HepG2 (cell line): ENCODE measurements at regions not wholly inside any gene's neighbourhood (a gene's known extent, or its start where the extent isn't known, plus 50 kb on each side); places are given as distances from the start of the nearest gene placed in this dataset.

Source experiments
- ATAC-seq: fragments of 200-7000 bp; cut with Tn5 transposase; 3 replicates; pipeline ENCODE4 v1.9.1; 2020; ENCODE audit warnings: mild to moderate bottlenecking, moderate library complexity
- BruUV-seq: library from RNA; stranded (reverse); fragments of 400-500 nt; replicated peaks from 2 replicates; lab custom pipeline; 2021; lab: Mats Ljungman, UMichigan
- CTCF ChIA-PET: fragments of 300-600 bp; formaldehyde crosslinking; extraction: SDS; loops from one replicate; lab custom pipeline; 2021; ENCODE audit warnings: low total read pairs, inconsistent platforms, low intra/inter-chr PET ratio; lab: Yijun Ruan, JAX
- POLR2A ChIA-PET: fragments of 350-600 bp; sonication (Branson Sonifier 250); formaldehyde crosslinking; loops from one replicate; lab custom pipeline; 2020; ENCODE audit warnings: antibody characterized with exemption, inconsistent platforms; lab: Yijun Ruan, JAX
- DNase-seq: peaks from one replicate; pipeline ENCODE4 v3.0.0-alpha.2; 2015; ENCODE audit warnings: low spot score
- FAIRE-seq: peaks from 3 replicates; lab custom pipeline; 2011; peaks lifted over from hg19 to GRCh38; lab: Jason Lieb, UNC
- H2AFZ ChIP-seq: one replicate; pipeline ENCODE4 v1.6.1; 2011; ENCODE audit warnings: low read length, inconsistent platforms
- H3K27ac ChIP-seq: fragments of 300-600 bp; 3 replicates; pipeline ENCODE4 v1.8.0; 2011; ENCODE audit warnings: mixed run types, mild to moderate bottlenecking, mixed read lengths, low read length, inconsistent platforms; ENCODE audit not compliant: insufficient read depth; ENCODE audit errors: extremely low read length
- H3K27me3 ChIP-seq, 2 experiments: fragments of 200-600 bp in 1 of 2; 2 replicates in 1 of 2; 3 replicates in 1 of 2; pipeline versions ENCODE4 v1.6.0 to v1.8.0; 2011; ENCODE audit warnings: low read length in 2 of 2, mild to moderate bottlenecking in 2 of 2, moderate library complexity in 2 of 2, inconsistent platforms in 1 of 2; ENCODE audit not compliant: insufficient read depth in 2 of 2, control insufficient read depth in 1 of 2
- H3K36me3 ChIP-seq, 2 experiments: fragments of 200-600 bp in 1 of 2; replicated peaks in 1 of 2; 2 replicates in 1 of 2; 3 replicates in 1 of 2; pipeline versions ENCODE4 v1.5.1 to v1.8.0; 2011; ENCODE audit warnings: low read length in 2 of 2, inconsistent platforms in 1 of 2; ENCODE audit not compliant: insufficient read depth in 2 of 2, control insufficient read depth in 1 of 2
- H3K4me1 ChIP-seq: 2 replicates; pipeline ENCODE4 v1.5.1; 2012; ENCODE audit warnings: low read length, inconsistent platforms; ENCODE audit not compliant: insufficient read depth
- H3K4me2 ChIP-seq: 2 replicates; pipeline ENCODE4 v1.6.0; 2011; ENCODE audit warnings: low read depth, low read length, inconsistent platforms
- H3K4me3 ChIP-seq, 3 experiments: fragments of 200-600 bp in 1 of 3; sonication (generic), shearing (Covaris generic) in 1 of 3; replicated peaks in 1 of 3; 2 replicates each; pipeline ENCODE4 v1.5.1; 2011 to 2016; ENCODE audit warnings: low read length in 3 of 3, inconsistent platforms in 2 of 3, low read depth in 2 of 3, mild to moderate bottlenecking in 2 of 3, control low read depth in 1 of 3, mixed read lengths in 1 of 3; ENCODE audit not compliant: insufficient read depth in 1 of 3
- H3K79me2 ChIP-seq: one replicate; pipeline ENCODE4 v1.6.1; 2011; ENCODE audit warnings: low read length, inconsistent platforms; ENCODE audit not compliant: insufficient read depth
- H3K9ac ChIP-seq: 2 replicates; pipeline ENCODE4 v1.6.0; 2011; ENCODE audit warnings: mild to moderate bottlenecking, low read depth, low read length, inconsistent platforms; ENCODE audit not compliant: insufficient read depth
- H3K9me3 ChIP-seq: 2 replicates; pipeline ENCODE4 v1.5.1; 2012; ENCODE audit warnings: mild to moderate bottlenecking, low read length
- H4K20me1 ChIP-seq: 2 replicates; pipeline ENCODE4 v1.6.0; 2011; ENCODE audit warnings: inconsistent platforms, mild to moderate bottlenecking, low read length, moderate library complexity; ENCODE audit not compliant: insufficient read depth
- HOXA9 ChIP-seq: sonication (generic); formaldehyde crosslinking; IDR thresholded peaks from 2 replicates; pipeline ENCODE4 v1.8.1; 2022; ENCODE audit warnings: missing genetic modification reagents, mild to moderate bottlenecking, moderate library complexity, borderline replicate concordance
- RBAK ChIP-seq: sonication (generic); formaldehyde crosslinking; IDR thresholded peaks from 2 replicates; pipeline ENCODE4 v1.5.1; 2020; ENCODE audit warnings: mild to moderate bottlenecking, missing genetic modification reagents
- REL ChIP-seq: sonication (generic); formaldehyde crosslinking; conservative IDR thresholded peaks from 2 replicates; pipeline ENCODE4 v1.8.0; 2022; ENCODE audit warnings: mild to moderate bottlenecking, missing genetic modification reagents, moderate library complexity
- REXO4 ChIP-seq: sonication (generic); formaldehyde crosslinking; IDR thresholded peaks from 2 replicates; pipeline ENCODE4 v1.8.0; 2022; ENCODE audit warnings: missing genetic modification reagents, mild to moderate bottlenecking, borderline replicate concordance
- SRY ChIP-seq: sonication (generic); formaldehyde crosslinking; IDR thresholded peaks from 2 replicates; pipeline ENCODE4 v1.8.0; 2022; ENCODE audit warnings: mild to moderate bottlenecking, missing genetic modification reagents
- ZNF264 ChIP-seq: sonication (generic); formaldehyde crosslinking; IDR thresholded peaks from 2 replicates; pipeline ENCODE4 v1.4.0; 2020; ENCODE audit warnings: missing genetic modification reagents
- ZNF468 ChIP-seq: sonication (generic); formaldehyde crosslinking; IDR thresholded peaks from 2 replicates; pipeline ENCODE4 v1.8.0; 2022; ENCODE audit warnings: mild to moderate bottlenecking, moderate library complexity, missing genetic modification reagents
- ZNF781 ChIP-seq: sonication (generic); formaldehyde crosslinking; IDR thresholded peaks from 2 replicates; pipeline ENCODE4 v1.5.1; 2020; ENCODE audit warnings: borderline replicate concordance, mild to moderate bottlenecking, missing genetic modification reagents; ENCODE audit errors: not compliant biosample characterization
- ZNF878 ChIP-seq: sonication (generic); formaldehyde crosslinking; IDR thresholded peaks from 2 replicates; pipeline ENCODE4 v1.8.1; 2023; ENCODE audit warnings: mild to moderate bottlenecking, missing genetic modification reagents, moderate library complexity
- WGBS: methylation state at CpG from one replicate; pipeline ENCODE4 v1.1.6; 2017; ENCODE audit warnings: low lambda C conversion rate; 5-methylcytosine and 5-hydroxymethylcytosine counted together
- in situ Hi-C: cut with HindIII; loops from 2 replicates; pipeline ENCODE4 v1.10.0; 2017; ENCODE audit warnings: low pct_unique_long_range_greater_than_20kb; ENCODE audit not compliant: extremely low pct_ligation_motif_present
- intact Hi-C: fragments of 100-400 bp; cut with micrococcal nuclease; formaldehyde crosslinking; loops from one replicate; pipeline ENCODE4 v1.10.0; 2022; ENCODE audit not compliant: unreplicated experiment
- TF ChIP-seq, protein P1 (sequence below): sonication (generic); formaldehyde crosslinking; IDR thresholded peaks from 2 replicates; pipeline ENCODE4 v1.4.0; 2020; ENCODE audit warnings: missing genetic modification reagents
- TF ChIP-seq, protein P2 (sequence below): sonication (generic); IDR thresholded peaks from 2 replicates; pipeline ENCODE4 v1.6.1; 2016; ENCODE audit warnings: low read depth, borderline replicate concordance
- TF ChIP-seq, protein P3 (sequence below): sonication (generic); formaldehyde crosslinking; IDR thresholded peaks from 2 replicates; pipeline ENCODE4 v1.4.0; 2020; ENCODE audit warnings: mild to moderate bottlenecking, missing genetic modification reagents
- TF ChIP-seq, protein P4 (sequence below): sonication (generic); formaldehyde crosslinking; IDR thresholded peaks from 2 replicates; pipeline ENCODE4 v1.8.0; 2022; ENCODE audit warnings: mild to moderate bottlenecking, missing genetic modification reagents, moderate library complexity

DNA sequence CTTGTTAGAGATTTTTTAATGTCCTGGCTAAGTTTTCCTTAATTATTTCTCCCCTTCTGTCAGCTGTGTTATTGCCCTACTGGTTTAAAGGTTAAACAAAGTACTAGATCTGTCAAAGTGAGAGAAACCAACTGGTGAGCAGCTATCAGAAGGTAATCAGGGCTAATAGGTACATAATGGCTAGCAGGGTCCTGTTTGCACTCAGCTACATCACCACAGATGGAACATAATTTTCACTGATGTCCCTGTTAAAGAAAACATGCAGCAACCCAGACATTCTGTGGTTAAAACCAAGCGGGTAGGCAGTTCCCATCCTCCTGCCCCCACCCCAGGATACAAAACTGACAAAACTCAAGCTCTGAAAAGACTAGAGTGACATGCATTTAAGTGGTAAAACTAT is 473.9 kb downstream of the NR2F1-AS1 start:
- H3K27me3 ChIP-seq: no peaks in the 10 kb centered on the region; a peak in 1 of 5 replicates
- TF ChIP-seq, protein P1, sequence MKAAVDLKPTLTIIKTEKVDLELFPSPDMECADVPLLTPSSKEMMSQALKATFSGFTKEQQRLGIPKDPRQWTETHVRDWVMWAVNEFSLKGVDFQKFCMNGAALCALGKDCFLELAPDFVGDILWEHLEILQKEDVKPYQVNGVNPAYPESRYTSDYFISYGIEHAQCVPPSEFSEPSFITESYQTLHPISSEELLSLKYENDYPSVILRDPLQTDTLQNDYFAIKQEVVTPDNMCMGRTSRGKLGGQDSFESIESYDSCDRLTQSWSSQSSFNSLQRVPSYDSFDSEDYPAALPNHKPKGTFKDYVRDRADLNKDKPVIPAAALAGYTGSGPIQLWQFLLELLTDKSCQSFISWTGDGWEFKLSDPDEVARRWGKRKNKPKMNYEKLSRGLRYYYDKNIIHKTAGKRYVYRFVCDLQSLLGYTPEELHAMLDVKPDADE (CRISPR knock-in tag): no peak
- TF ChIP-seq HOXA9 (CRISPR knock-in tag): no peak
- no peak for TF ChIP-seq ZNF781 (CRISPR knock-in tag)
- TF ChIP-seq, protein P2, sequence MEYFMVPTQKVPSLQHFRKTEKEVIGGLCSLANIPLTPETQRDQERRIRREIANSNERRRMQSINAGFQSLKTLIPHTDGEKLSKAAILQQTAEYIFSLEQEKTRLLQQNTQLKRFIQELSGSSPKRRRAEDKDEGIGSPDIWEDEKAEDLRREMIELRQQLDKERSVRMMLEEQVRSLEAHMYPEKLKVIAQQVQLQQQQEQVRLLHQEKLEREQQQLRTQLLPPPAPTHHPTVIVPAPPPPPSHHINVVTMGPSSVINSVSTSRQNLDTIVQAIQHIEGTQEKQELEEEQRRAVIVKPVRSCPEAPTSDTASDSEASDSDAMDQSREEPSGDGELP: no peak
- no peak overlapping the region for H3K27ac ChIP-seq
- H2AFZ ChIP-seq: no peak overlapping the region
- CTCF ChIA-PET: no interaction called here
- POLR2A ChIA-PET: no interaction called here
- peaks cover 12% of the 10 kb centered on the region; the same call in 1 of the 2 replicates for H3K4me1 ChIP-seq
- in situ Hi-C loops (no loop called here), intact Hi-C loops (no loop called here)
- 60% methylated on average over 1 of the region's 1 CpG for WGBS
- DNase-seq (no peak), FAIRE-seq (no peak), ATAC-seq (no peak)
- no peaks in the 10 kb centered on the region for H3K79me2 ChIP-seq
- H3K4me2 ChIP-seq: no peak overlapping the region
- H3K36me3 ChIP-seq: no peaks in the 10 kb centered on the region
- BruUV-seq: no TSS peak
- no peak overlapping the region for H3K4me3 ChIP-seq
- H4K20me1 ChIP-seq: no peaks in the 10 kb centered on the region
- H3K9ac ChIP-seq: no peak overlapping the region
- no peaks in the 10 kb centered on the region for H3K9me3 ChIP-seq

DNA sequence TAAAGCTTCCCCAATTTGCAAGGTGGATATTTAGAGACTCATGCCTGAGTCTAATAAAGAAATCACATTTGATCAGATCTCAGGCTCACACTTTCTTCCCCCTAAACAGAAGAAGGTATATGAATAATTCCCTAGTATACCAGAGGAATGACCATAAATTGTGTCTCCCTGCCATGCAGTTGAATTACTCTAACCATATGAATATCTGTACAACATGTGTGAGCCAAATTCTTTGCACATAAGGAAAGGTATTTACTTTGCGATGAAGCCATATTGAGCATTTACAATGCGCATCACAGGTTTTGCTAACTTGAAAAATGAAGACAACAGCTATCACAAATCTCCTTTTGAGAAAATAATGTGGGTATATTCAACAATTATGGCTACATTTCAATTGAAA is 479.4 kb downstream of the NR2F1-AS1 start:
- Histone ChIP-seq H3K9me3 (no peaks in the 10 kb centered on the region), H3K4me1 (peaks cover 6% of the 10 kb centered on the region), H3K9ac (no peak overlapping the region), H3K79me2 (no peaks in the 10 kb centered on the region), H3K4me3 (no peak overlapping the region), H4K20me1 (no peaks in the 10 kb centered on the region)
- DNase-seq (no peak), ATAC-seq (no peak)
- 40% methylated on average over 2 of the region's 2 CpGs for WGBS
- ChIA-PET CTCF (no interaction called here), POLR2A (no interaction called here)
- in situ Hi-C loops: no loop called here
- BruUV-seq: no TSS peak
- TF ChIP-seq ZNF264 (CRISPR knock-in tag) (no peak), REXO4 (CRISPR knock-in tag) (no peak), REL (CRISPR knock-in tag) (no peak), RBAK (CRISPR knock-in tag) (no peak), SRY (CRISPR knock-in tag) (no peak), ZNF468 (CRISPR knock-in tag) (no peak), ZNF878 (CRISPR knock-in tag) (no peak)
- TF ChIP-seq, protein P3, sequence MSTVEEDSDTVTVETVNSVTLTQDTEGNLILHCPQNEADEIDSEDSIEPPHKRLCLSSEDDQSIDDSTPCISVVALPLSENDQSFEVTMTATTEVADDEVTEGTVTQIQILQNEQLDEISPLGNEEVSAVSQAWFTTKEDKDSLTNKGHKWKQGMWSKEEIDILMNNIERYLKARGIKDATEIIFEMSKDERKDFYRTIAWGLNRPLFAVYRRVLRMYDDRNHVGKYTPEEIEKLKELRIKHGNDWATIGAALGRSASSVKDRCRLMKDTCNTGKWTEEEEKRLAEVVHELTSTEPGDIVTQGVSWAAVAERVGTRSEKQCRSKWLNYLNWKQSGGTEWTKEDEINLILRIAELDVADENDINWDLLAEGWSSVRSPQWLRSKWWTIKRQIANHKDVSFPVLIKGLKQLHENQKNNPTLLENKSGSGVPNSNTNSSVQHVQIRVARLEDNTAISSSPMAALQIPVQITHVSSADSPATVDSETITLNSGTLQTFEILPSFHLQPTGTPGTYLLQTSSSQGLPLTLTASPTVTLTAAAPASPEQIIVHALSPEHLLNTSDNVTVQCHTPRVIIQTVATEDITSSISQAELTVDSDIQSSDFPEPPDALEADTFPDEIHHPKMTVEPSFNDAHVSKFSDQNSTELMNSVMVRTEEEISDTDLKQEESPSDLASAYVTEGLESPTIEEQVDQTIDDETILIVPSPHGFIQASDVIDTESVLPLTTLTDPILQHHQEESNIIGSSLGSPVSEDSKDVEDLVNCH (CRISPR knock-in tag): no peak
- TF ChIP-seq, protein P4, sequence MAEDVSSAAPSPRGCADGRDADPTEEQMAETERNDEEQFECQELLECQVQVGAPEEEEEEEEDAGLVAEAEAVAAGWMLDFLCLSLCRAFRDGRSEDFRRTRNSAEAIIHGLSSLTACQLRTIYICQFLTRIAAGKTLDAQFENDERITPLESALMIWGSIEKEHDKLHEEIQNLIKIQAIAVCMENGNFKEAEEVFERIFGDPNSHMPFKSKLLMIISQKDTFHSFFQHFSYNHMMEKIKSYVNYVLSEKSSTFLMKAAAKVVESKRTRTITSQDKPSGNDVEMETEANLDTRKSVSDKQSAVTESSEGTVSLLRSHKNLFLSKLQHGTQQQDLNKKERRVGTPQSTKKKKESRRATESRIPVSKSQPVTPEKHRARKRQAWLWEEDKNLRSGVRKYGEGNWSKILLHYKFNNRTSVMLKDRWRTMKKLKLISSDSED (CRISPR knock-in tag): no peak
- TF ChIP-seq, all 625 proteins: peak for 0
- Histone ChIP-seq H3K36me3 (no peaks in the 10 kb centered on the region), H2AFZ (no peak overlapping the region), H3K4me2 (no peak overlapping the region), H3K27me3 (no peaks in the 10 kb centered on the region), H3K27ac (no peak overlapping the region)
- no peak for FAIRE-seq
- intact Hi-C loops: no loop called here
